CD4-positive, CD25-positive, alpha-beta regulatory T cell (primary cell): ENCODE measurements at regions not wholly inside any gene's neighbourhood (a gene's known extent, or its start where the extent isn't known, plus 50 kb on each side); places are given as distances from the start of the nearest gene placed in this dataset.

Experiments
- ATAC-seq, 2 donors: fragments of 150-1000 bp; cut with Tn5 transposase; one replicate each; pipeline ENCODE4 v1.10.0; 2021; ENCODE audit warnings: low read depth in 2 of 2, moderate number of reproducible peaks in 2 of 2, moderate library complexity in 1 of 2
- DNase-seq, 3 donors: peaks; one replicate each; pipeline versions ENCODE4 v3.0.0 to v3.0.0-alpha.2; 2012 to 2022; ENCODE audit warnings: mixed read lengths in 1 of 3
- H3K27ac ChIP-seq: one replicate; pipeline ENCODE4 v1.7.0; 2013; ENCODE audit warnings: mild to moderate bottlenecking, low read length; ENCODE audit not compliant: insufficient read depth, poor library complexity, severe bottlenecking
- H3K27me3 ChIP-seq: one replicate; pipeline ENCODE4 v1.7.0; 2013; ENCODE audit warnings: low read length; ENCODE audit not compliant: control insufficient read depth, insufficient read depth
- H3K36me3 ChIP-seq: one replicate; pipeline ENCODE4 v1.7.0; 2013; ENCODE audit warnings: mild to moderate bottlenecking, low read length, moderate library complexity; ENCODE audit not compliant: control insufficient read depth, insufficient read depth
- H3K4me1 ChIP-seq: 2 replicates; pipeline ENCODE4 v1.7.0; 2013; ENCODE audit warnings: mild to moderate bottlenecking, low read length; ENCODE audit not compliant: insufficient read depth, control insufficient read depth, poor library complexity, severe bottlenecking
- H3K4me3 ChIP-seq: one replicate; pipeline ENCODE4 v1.7.0; 2013; ENCODE audit warnings: low read depth, mild to moderate bottlenecking, low read length, moderate library complexity
- H3K9me3 ChIP-seq, 2 experiments: 1 replicate in 1 of 2; 2 replicates in 1 of 2; pipeline ENCODE4 v1.7.0; 2013; ENCODE audit warnings: low read length in 2 of 2, mild to moderate bottlenecking in 1 of 2, moderate library complexity in 1 of 2; ENCODE audit not compliant: control insufficient read depth in 2 of 2
- H3K27ac Mint-ChIP-seq, 3 donors: one replicate each; pipeline ENCODE4 v1.8.0; 2020 to 2022; ENCODE audit warnings: mild to moderate bottlenecking in 3 of 3, mixed read lengths in 3 of 3, moderate library complexity in 2 of 3
- H3K27me3 Mint-ChIP-seq: one replicate; pipeline ENCODE4 v1.8.0; 2022; ENCODE audit warnings: mild to moderate bottlenecking, mixed read lengths
- H3K36me3 Mint-ChIP-seq: one replicate; pipeline ENCODE4 v1.8.0; 2020; ENCODE audit warnings: mixed read lengths
- H3K4me1 Mint-ChIP-seq, 4 donors: one replicate each; pipeline ENCODE4 v1.8.0; 2020 to 2022; ENCODE audit warnings: mixed read lengths in 4 of 4, mild to moderate bottlenecking in 1 of 4
- H3K4me3 Mint-ChIP-seq, 4 donors: one replicate each; pipeline ENCODE4 v1.8.0; 2020 to 2022; ENCODE audit warnings: mild to moderate bottlenecking in 4 of 4, mixed read lengths in 4 of 4, moderate library complexity in 3 of 4
- H3K9me3 Mint-ChIP-seq, 7 donors: one replicate each; pipeline ENCODE4 v1.8.0; 2020 to 2022; ENCODE audit warnings: mixed read lengths in 7 of 7, mild to moderate bottlenecking in 3 of 7, moderate library complexity in 2 of 7

DNA sequence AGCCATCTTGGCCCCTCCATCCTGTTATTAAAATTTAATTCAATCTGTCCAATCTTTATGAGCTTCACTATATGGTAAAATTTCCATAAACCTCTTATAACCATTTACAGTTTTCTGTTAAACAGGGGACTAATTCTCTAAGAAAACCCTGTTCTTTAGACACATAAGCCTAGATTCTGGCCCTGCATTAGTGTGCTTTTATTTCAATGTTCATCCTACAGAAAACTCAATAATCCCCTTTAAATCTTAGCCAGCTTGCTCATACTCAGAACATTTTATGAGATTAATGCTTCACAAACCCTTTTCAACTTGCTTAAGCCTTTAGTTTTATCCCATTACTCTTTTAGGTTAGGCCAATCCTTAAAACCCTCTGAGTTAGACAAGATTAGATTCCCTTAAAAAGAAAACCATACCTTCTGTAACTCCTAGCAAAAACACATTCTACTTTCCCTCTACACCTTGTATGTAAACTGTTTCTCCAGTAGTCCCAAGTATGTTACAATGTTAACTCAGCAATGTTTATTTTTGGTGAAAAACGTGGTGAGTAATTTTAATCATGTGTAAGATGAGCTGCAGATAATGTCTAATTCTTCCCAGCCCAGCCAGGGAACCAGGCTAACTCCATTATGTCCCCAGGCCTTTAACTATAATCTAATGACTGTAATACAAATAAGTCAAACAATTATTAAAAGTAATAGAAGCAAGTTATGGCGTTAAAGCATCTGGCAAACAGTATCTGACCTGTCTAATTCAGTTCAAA, 1953.4 kb upstream of the LRRTM1 start:
- no peaks in the 10 kb centered on the region for H3K27me3 Mint-ChIP-seq
- ATAC-seq (no peak), DNase-seq (no peak)
- H3K27ac Mint-ChIP-seq = no peak overlapping the region
- no peaks in the 10 kb centered on the region for H3K4me1 ChIP-seq
- H3K9me3 Mint-ChIP-seq = peaks cover 4 to 42% (median 6%) of the 10 kb centered on the region in 7 donors
- no peak overlapping the region for H3K27ac ChIP-seq
- H3K4me1 Mint-ChIP-seq = no peaks in the 10 kb centered on the region
- H3K36me3 Mint-ChIP-seq = no peaks in the 10 kb centered on the region
- H3K27me3 ChIP-seq = no peaks in the 10 kb centered on the region
- no peaks in the 10 kb centered on the region for H3K36me3 ChIP-seq
- H3K4me3 ChIP-seq = no peak overlapping the region
- H3K9me3 ChIP-seq = peaks cover 6 to 33% of the 10 kb centered on the region in 2 experiments
- H3K4me3 Mint-ChIP-seq = no peak overlapping the region

DNA sequence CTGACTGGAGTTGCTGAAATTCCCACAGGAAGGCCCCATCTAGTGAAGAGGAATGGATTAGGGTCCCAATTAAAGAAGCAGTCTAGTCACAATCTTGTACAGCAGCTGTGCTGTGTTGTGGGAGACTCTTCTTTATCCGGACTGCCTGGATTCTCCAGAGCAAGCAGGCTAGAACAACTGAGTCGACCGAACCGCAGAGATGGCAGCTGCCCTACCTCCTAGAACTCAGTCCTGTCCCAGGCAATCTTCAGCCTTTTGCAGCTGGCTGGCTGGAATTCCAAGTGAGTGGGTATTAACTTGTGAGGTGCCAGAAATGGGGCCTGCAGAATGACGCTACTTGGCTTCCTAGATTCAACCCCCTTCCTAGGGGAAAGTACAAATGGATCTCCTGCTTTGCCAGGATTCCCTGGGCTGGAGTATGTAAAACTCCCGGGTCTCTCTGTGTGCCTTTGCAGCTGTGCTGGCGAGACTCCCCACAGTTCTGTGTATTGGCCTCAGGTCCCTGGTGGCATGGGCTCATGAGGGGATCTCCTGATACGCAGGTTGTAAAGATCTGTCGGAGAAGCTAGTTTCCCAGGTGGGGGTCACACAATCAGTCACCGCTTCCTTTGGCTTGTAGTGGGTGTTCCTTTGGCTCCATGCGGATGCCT, 1952.6 kb upstream of the LRRTM1 start:
- ATAC-seq (no peak), DNase-seq (no peak)
- H3K4me3 Mint-ChIP-seq = no peak overlapping the region
- no peak overlapping the region for H3K27ac Mint-ChIP-seq
- peaks cover 4 to 45% (median 6%) of the 10 kb centered on the region in 7 donors for H3K9me3 Mint-ChIP-seq
- H3K4me3 ChIP-seq = no peak overlapping the region
- H3K36me3 ChIP-seq = no peaks in the 10 kb centered on the region
- H3K27me3 ChIP-seq = no peaks in the 10 kb centered on the region
- H3K4me1 ChIP-seq = no peaks in the 10 kb centered on the region
- no peak overlapping the region for H3K27ac ChIP-seq
- peaks cover 6 to 33% of the 10 kb centered on the region in 2 experiments for H3K9me3 ChIP-seq
- H3K36me3 Mint-ChIP-seq = no peaks in the 10 kb centered on the region
- H3K27me3 Mint-ChIP-seq = no peaks in the 10 kb centered on the region
- no peaks in the 10 kb centered on the region for H3K4me1 Mint-ChIP-seq

DNA sequence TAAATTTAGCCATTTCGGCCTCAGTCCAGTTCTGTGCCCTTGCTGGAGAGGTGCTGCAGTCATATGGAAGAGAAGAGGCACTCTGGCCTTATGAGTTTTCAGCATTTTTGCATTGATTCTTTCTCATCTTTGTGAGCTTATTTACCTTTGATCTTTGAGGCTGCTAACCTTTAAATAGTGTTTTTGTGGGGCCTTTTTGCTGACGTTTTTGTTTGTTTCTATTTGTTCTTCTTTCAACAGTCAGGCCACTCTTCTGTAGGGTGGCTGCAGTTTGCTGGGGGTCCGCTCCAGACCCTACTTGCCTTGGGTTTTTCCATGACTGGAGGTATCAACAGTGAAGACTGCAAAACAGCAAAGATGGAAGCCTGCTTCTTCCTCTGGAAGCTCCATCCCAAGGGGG, 1951.7 kb upstream of the LRRTM1 start:
- Histone ChIP-seq H3K4me1 (no peaks in the 10 kb centered on the region), H3K27me3 (no peaks in the 10 kb centered on the region), H3K4me3 (no peak overlapping the region), H3K27ac (no peak overlapping the region), H3K36me3 (no peaks in the 10 kb centered on the region), H3K9me3 (peaks cover 6 to 33% of the 10 kb centered on the region in 2 experiments)
- H3K27me3 Mint-ChIP-seq = no peaks in the 10 kb centered on the region
- H3K27ac Mint-ChIP-seq = no peak overlapping the region
- H3K9me3 Mint-ChIP-seq = peaks cover 2 to 52% (median 7%) of the 10 kb centered on the region in 7 donors
- H3K36me3 Mint-ChIP-seq = no peaks in the 10 kb centered on the region
- no peak for DNase-seq
- no peak overlapping the region for H3K4me3 Mint-ChIP-seq
- H3K4me1 Mint-ChIP-seq = no peaks in the 10 kb centered on the region
- no peak for ATAC-seq

DNA sequence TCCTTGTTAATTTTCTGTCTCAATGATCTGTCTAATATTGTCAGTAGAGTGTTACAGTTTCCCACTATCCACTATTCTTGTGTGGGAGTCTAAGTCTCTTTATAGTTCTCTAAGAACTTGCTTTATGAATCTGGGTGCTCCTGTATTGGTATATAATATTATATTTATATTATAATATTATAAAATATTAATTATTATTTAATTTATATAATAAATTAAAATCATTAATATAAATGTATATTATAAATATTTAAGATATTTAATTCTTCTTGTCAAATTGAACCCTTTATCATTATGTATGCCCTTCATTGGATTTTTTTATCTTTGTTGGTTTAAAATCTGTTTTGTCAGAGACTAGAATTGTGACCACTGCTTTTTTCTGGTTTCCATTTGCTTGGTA, 1950.2 kb upstream of the LRRTM1 start:
- H3K36me3 Mint-ChIP-seq = no peaks in the 10 kb centered on the region
- no peak overlapping the region for H3K27ac ChIP-seq
- H3K4me1 Mint-ChIP-seq = no peaks in the 10 kb centered on the region
- no peak overlapping the region for H3K4me3 Mint-ChIP-seq
- peaks cover 2 to 51% (median 10%) of the 10 kb centered on the region in 7 donors for H3K9me3 Mint-ChIP-seq
- peaks cover 7 to 24% of the 10 kb centered on the region in 2 experiments for H3K9me3 ChIP-seq
- H3K4me1 ChIP-seq = no peaks in the 10 kb centered on the region
- no peak for DNase-seq
- no peak overlapping the region for H3K4me3 ChIP-seq
- no peak for ATAC-seq
- H3K36me3 ChIP-seq = no peaks in the 10 kb centered on the region
- H3K27me3 Mint-ChIP-seq = no peaks in the 10 kb centered on the region
- H3K27me3 ChIP-seq = no peaks in the 10 kb centered on the region
- H3K27ac Mint-ChIP-seq = no peak overlapping the region

DNA sequence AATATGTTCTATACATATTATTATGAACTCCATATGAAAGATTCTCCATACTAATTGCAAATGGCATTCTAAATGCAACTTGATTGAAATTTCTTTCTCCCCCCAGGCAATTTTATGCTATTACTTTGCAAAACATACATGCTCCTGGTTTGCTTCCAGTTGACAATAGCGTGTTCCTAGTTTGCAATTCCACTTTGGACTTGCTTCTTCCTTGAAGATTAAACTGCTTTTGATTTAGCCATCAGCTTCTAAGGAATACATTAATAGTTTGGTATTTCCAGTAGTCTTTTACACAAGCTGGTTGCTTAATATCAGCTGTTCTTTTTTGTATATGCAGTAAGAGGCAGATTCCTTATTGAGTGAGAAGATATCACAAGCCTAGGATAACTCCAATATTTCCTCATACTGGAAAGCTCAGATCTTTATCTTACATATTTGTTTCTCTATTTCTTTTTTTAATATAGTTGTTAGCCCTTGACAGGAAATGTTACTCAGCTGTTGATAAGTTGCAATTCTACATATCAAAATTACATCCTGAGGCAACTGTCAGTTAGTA, 1941.7 kb upstream of the LRRTM1 start:
- Histone ChIP-seq H3K4me3 (no peak overlapping the region), H3K4me1 (no peaks in the 10 kb centered on the region), H3K27me3 (no peaks in the 10 kb centered on the region), H3K36me3 (no peaks in the 10 kb centered on the region), H3K9me3 (peaks cover 0 to 6% of the 10 kb centered on the region in 2 experiments), H3K27ac (no peak overlapping the region)
- no peaks in the 10 kb centered on the region for H3K36me3 Mint-ChIP-seq
- no peak for DNase-seq
- no peaks in the 10 kb centered on the region for H3K27me3 Mint-ChIP-seq
- no peak for ATAC-seq
- H3K9me3 Mint-ChIP-seq = peaks cover 0 to 25% (median 6%) of the 10 kb centered on the region in 7 donors
- H3K4me3 Mint-ChIP-seq = no peak overlapping the region
- no peaks in the 10 kb centered on the region for H3K4me1 Mint-ChIP-seq
- no peak overlapping the region for H3K27ac Mint-ChIP-seq

DNA sequence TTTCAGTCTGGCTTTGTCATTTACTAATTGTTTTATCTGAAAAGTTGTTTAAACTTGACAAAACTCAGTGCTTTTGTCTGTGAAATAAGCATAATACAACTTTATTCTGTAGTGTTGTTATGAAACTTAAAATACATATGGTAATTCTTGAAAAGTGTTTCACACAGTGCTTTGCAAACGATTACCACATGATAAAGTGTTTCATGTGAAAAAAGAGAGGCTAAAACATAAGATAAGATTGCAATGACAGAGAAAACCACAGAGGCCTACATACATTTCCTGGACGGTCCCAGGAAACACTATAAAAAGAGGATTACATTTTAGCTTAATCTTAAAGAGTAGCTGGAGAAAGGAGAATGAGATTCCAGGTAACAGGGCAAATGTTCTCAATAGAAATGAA, 1934.6 kb upstream of the LRRTM1 start:
- Mint-ChIP-seq H3K4me1 (no peaks in the 10 kb centered on the region), H3K27ac (no peak overlapping the region), H3K36me3 (no peaks in the 10 kb centered on the region), H3K27me3 (no peaks in the 10 kb centered on the region), H3K9me3 (peaks cover 1 to 22% (median 5%) of the 10 kb centered on the region in 7 donors), H3K4me3 (no peak overlapping the region)
- no peaks in the 10 kb centered on the region for H3K36me3 ChIP-seq
- H3K4me3 ChIP-seq = no peak overlapping the region
- DNase-seq (no peak), ATAC-seq (no peak)
- peaks cover 2% of the 10 kb centered on the region in 2 experiments for H3K9me3 ChIP-seq
- no peaks in the 10 kb centered on the region for H3K4me1 ChIP-seq
- no peak overlapping the region for H3K27ac ChIP-seq
- no peaks in the 10 kb centered on the region for H3K27me3 ChIP-seq

DNA sequence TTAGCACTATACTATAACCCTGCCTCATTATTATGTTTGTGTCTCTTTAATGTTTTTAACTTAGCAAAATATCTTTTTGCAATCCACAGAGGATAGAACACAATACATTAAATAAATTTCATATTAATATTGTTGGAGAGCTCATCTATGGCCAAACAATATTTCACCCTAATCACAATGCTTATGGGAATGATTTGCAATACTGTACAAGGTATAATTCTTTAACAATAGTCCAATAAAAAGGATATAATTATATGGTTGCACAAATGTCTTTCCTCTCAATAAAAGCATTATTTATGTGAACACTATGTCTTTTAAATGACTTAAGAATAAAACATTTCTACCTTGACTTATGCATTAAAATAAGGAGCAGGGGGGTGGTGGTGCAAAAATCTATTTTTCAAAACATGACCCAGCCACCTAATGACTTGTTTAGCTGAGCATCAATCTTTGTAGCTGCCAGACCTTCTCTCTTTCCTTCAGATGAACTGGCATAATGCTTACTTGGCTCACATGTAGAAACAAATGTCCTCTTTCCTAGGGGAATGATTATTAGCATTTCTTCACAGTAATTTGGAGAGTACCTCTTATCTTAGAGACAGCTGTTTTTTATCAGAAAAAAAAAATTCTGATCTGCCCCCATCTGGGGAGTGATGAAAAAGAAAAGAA, 1933.6 kb upstream of the LRRTM1 start:
- Mint-ChIP-seq H3K36me3 (no peaks in the 10 kb centered on the region), H3K27ac (no peak overlapping the region), H3K9me3 (peaks cover 1 to 14% (median 5%) of the 10 kb centered on the region in 7 donors), H3K27me3 (no peaks in the 10 kb centered on the region), H3K4me1 (no peaks in the 10 kb centered on the region), H3K4me3 (no peak overlapping the region)
- Histone ChIP-seq H3K4me1 (no peaks in the 10 kb centered on the region), H3K27me3 (no peaks in the 10 kb centered on the region), H3K4me3 (no peak overlapping the region), H3K27ac (no peak overlapping the region), H3K36me3 (no peaks in the 10 kb centered on the region), H3K9me3 (peaks cover 2 to 5% of the 10 kb centered on the region in 2 experiments)
- ATAC-seq (no peak), DNase-seq (no peak)
